ENCODE measurements at regions not wholly inside any gene's neighbourhood (a gene's known extent, or its start where the extent isn't known, plus 50 kb on each side); places are given as distances from the start of the nearest gene placed in this dataset.

DNA sequence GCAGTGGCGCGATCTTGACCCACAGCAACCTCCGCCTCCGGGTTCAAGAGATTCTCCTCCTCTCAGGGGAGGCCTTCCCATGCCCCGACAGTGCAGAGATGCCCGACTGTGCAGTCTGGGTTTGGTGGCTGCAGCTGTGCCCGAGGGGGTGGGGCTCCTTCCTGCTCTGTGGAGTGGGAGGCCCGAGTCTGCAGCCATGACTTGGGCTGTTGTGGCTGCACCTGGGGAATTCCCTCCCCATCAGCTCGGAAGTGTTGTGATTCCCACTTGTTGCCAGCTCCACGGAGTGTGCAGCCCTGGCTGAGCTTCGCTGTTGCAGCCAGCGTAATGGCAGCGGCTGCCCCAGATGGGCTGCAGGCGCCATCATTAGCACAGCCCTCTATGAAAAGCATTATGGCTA is 66.4 kb upstream of the SMIM36 start:
- TF ChIP-seq, protein P1, sequence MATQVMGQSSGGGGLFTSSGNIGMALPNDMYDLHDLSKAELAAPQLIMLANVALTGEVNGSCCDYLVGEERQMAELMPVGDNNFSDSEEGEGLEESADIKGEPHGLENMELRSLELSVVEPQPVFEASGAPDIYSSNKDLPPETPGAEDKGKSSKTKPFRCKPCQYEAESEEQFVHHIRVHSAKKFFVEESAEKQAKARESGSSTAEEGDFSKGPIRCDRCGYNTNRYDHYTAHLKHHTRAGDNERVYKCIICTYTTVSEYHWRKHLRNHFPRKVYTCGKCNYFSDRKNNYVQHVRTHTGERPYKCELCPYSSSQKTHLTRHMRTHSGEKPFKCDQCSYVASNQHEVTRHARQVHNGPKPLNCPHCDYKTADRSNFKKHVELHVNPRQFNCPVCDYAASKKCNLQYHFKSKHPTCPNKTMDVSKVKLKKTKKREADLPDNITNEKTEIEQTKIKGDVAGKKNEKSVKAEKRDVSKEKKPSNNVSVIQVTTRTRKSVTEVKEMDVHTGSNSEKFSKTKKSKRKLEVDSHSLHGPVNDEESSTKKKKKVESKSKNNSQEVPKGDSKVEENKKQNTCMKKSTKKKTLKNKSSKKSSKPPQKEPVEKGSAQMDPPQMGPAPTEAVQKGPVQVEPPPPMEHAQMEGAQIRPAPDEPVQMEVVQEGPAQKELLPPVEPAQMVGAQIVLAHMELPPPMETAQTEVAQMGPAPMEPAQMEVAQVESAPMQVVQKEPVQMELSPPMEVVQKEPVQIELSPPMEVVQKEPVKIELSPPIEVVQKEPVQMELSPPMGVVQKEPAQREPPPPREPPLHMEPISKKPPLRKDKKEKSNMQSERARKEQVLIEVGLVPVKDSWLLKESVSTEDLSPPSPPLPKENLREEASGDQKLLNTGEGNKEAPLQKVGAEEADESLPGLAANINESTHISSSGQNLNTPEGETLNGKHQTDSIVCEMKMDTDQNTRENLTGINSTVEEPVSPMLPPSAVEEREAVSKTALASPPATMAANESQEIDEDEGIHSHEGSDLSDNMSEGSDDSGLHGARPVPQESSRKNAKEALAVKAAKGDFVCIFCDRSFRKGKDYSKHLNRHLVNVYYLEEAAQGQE (IDR thresholded peaks at IDR 0.05; ENCODE audit: borderline replicate concordance) = no peak
- TF ChIP-seq POLR2AphosphoS5 (IDR thresholded peaks at IDR 0.05) (no peak), EP300 (conservative IDR thresholded peaks at IDR 0.05; ENCODE audit: poor library complexity, severe bottlenecking) (no peak), SMC3 (conservative IDR thresholded peaks at IDR 0.05; ENCODE audit: poor library complexity) (no peak), TAF1 (IDR thresholded peaks at IDR 0.05; ENCODE audit: low read depth) (no peak), RAD21 (conservative IDR thresholded peaks at IDR 0.05) (no peak), EZH2 (IDR thresholded peaks at IDR 0.05; ENCODE audit: borderline replicate concordance, insufficient read depth, low read length, poor library complexity, severe bottlenecking) (no peak), MXI1 (conservative IDR thresholded peaks at IDR 0.05; ENCODE audit: poor library complexity, severe bottlenecking) (no peak)
- TF ChIP-seq, protein P2, sequence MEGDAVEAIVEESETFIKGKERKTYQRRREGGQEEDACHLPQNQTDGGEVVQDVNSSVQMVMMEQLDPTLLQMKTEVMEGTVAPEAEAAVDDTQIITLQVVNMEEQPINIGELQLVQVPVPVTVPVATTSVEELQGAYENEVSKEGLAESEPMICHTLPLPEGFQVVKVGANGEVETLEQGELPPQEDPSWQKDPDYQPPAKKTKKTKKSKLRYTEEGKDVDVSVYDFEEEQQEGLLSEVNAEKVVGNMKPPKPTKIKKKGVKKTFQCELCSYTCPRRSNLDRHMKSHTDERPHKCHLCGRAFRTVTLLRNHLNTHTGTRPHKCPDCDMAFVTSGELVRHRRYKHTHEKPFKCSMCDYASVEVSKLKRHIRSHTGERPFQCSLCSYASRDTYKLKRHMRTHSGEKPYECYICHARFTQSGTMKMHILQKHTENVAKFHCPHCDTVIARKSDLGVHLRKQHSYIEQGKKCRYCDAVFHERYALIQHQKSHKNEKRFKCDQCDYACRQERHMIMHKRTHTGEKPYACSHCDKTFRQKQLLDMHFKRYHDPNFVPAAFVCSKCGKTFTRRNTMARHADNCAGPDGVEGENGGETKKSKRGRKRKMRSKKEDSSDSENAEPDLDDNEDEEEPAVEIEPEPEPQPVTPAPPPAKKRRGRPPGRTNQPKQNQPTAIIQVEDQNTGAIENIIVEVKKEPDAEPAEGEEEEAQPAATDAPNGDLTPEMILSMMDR (IDR thresholded peaks at IDR 0.05; ENCODE audit: poor library complexity, severe bottlenecking) = no peak
- Histone ChIP-seq H3K4me2 (ENCODE audit: low read length) (no peak overlapping the region), H3K4me3 (ENCODE audit: low read length) (no peak overlapping the region), H3K9me3 (ENCODE audit: low read length) (no peaks in the 10 kb centered on the region), H4K20me1 (ENCODE audit: insufficient read depth) (no peaks in the 10 kb centered on the region), H3K9me2 (ENCODE audit: insufficient read depth, low read length) (no peaks in the 10 kb centered on the region), H3K27ac (ENCODE audit: low read length) (no peak overlapping the region), H3F3A (ENCODE audit: insufficient read depth, low read length, poor library complexity, severe bottlenecking) (no peaks in the 10 kb centered on the region), H3K79me2 (replicated peaks; ENCODE audit: insufficient read depth, low read length) (no peaks in the 10 kb centered on the region), H2AFZ (ENCODE audit: low read depth, low read length) (no peak overlapping the region), H3K27me3 (ENCODE audit: insufficient read depth, low read depth, low read length) (no peaks in the 10 kb centered on the region), H3K9ac (ENCODE audit: low read length) (no peak overlapping the region), H3K36me3 (ENCODE audit: insufficient read depth, low read length) (no peaks in the 10 kb centered on the region)

DNA sequence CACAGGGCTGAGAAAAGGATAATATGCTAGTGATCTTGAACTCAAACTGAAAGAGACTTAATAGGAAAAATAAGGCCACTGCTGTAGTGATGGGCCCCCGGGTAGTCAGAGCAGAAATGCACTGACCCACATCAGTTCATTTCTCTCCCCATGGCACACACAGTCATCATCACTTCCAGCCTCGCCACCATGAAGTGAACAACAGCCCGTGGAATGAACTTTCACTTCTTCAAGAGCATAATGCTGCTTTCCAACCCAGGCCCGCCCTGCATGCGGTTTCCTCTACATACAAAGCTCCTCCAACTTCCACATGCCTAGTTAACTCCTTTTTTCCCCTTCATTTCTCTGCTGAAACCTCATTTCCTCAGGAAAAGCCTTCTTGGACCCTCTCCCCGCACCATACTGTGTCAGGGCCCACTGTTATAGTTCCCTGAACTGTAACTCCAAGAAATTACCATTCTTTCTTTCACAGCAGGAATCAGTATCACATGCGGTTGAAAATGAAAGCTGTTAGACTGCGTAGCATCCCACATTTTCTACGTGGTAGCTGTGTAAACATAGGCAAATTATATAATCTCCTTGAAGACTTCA is 65.8 kb upstream of the SMIM36 start:
- Histone ChIP-seq H3K9ac (ENCODE audit: low read length) (no peak overlapping the region), H3F3A (ENCODE audit: insufficient read depth, low read length, poor library complexity, severe bottlenecking) (no peaks in the 10 kb centered on the region), H4K20me1 (ENCODE audit: insufficient read depth) (no peaks in the 10 kb centered on the region), H3K79me2 (replicated peaks; ENCODE audit: insufficient read depth, low read length) (no peaks in the 10 kb centered on the region), H3K27me3 (ENCODE audit: insufficient read depth, low read depth, low read length) (no peaks in the 10 kb centered on the region), H3K4me2 (ENCODE audit: low read length) (no peak overlapping the region), H3K36me3 (ENCODE audit: insufficient read depth, low read length) (no peaks in the 10 kb centered on the region), H3K4me3 (ENCODE audit: low read length) (no peak overlapping the region), H3K9me2 (ENCODE audit: insufficient read depth, low read length) (no peaks in the 10 kb centered on the region), H2AFZ (ENCODE audit: low read depth, low read length) (no peak overlapping the region), H3K9me3 (ENCODE audit: low read length) (no peaks in the 10 kb centered on the region), H3K27ac (ENCODE audit: low read length) (no peak overlapping the region)
- TF ChIP-seq, protein P2 (IDR thresholded peaks at IDR 0.05; ENCODE audit: poor library complexity, severe bottlenecking) = no peak
- TF ChIP-seq EZH2 (IDR thresholded peaks at IDR 0.05; ENCODE audit: borderline replicate concordance, insufficient read depth, low read length, poor library complexity, severe bottlenecking) (no peak), EP300 (conservative IDR thresholded peaks at IDR 0.05; ENCODE audit: poor library complexity, severe bottlenecking) (no peak), TAF1 (IDR thresholded peaks at IDR 0.05; ENCODE audit: low read depth) (no peak), SMC3 (conservative IDR thresholded peaks at IDR 0.05; ENCODE audit: poor library complexity) (no peak), MXI1 (conservative IDR thresholded peaks at IDR 0.05; ENCODE audit: poor library complexity, severe bottlenecking) (no peak), POLR2AphosphoS5 (IDR thresholded peaks at IDR 0.05) (no peak)
- TF ChIP-seq, protein P1 (IDR thresholded peaks at IDR 0.05; ENCODE audit: borderline replicate concordance) = no peak

Measured in neural cell (in vitro differentiated cells).